ENCODE measurements at regions not wholly inside any gene's neighbourhood (a gene's known extent, or its start where the extent isn't known, plus 50 kb on each side); places are given as distances from the start of the nearest gene placed in this dataset.

GRCh38 chr4:137635601-137636000, 103.3 kb upstream of the PCDH18 start:
- TF ChIP-seq POLR2AphosphoS5 (IDR thresholded peaks at IDR 0.05; ENCODE audit: low read depth, low read length): no peak
- no peak for TF ChIP-seq TCF7L2 (IDR thresholded peaks at IDR 0.05; ENCODE audit: low read depth, low read length)
- no peak for TF ChIP-seq CTCF (IDR thresholded peaks at IDR 0.05)
- Histone ChIP-seq H3K27me3 (ENCODE audit: control insufficient read depth, insufficient read depth, low read length) (no peaks in the 10 kb centered on the region), H3K4me1 (ENCODE audit: control insufficient read depth, insufficient read depth, low read length) (no peaks in the 10 kb centered on the region), H3K4me3 (ENCODE audit: low read depth in 2 of 2, low read length in 2 of 2) (no peak overlapping the region), H3K36me3 (ENCODE audit: control insufficient read depth, insufficient read depth, low read length) (no peaks in the 10 kb centered on the region), H3K9me3 (ENCODE audit: control insufficient read depth, insufficient read depth, low read depth, low read length) (no peaks in the 10 kb centered on the region), H3K27ac (ENCODE audit: low read length) (no peak overlapping the region)
- no peak for ATAC-seq
- ChIA-PET POLR2A (no interaction called here), CTCF (no interaction called here)
- intact Hi-C loops (cut with micrococcal nuclease; ENCODE audit: unreplicated experiment) (no loop called here), in situ Hi-C loops (cut with HindIII; ENCODE audit: low pct_unique_long_range_greater_than_20kb, low sequenced_read_pairs) (no loop called here)
- BruUV-seq (replicated peaks): no TSS peak
- no peak for DNase-seq (ENCODE audit: low read depth, low spot score)

GRCh38 chr4:137635108-137635507, 102.8 kb upstream of the PCDH18 start:
- no peak for TF ChIP-seq CTCF (IDR thresholded peaks at IDR 0.05)
- no peak for TF ChIP-seq REST (IDR thresholded peaks at IDR 0.05; ENCODE audit: insufficient read depth in 1 of 2, low read depth in 2 of 2, low read length in 1 of 2)
- no peak for TF ChIP-seq POLR2AphosphoS5 (IDR thresholded peaks at IDR 0.05; ENCODE audit: low read depth, low read length)
- H3K4me1 ChIP-seq (ENCODE audit: control insufficient read depth, insufficient read depth, low read length): no peaks in the 10 kb centered on the region
- no peaks in the 10 kb centered on the region for H3K9me3 ChIP-seq (ENCODE audit: control insufficient read depth, insufficient read depth, low read depth, low read length)
- in situ Hi-C loops (cut with HindIII; ENCODE audit: low pct_unique_long_range_greater_than_20kb, low sequenced_read_pairs): no loop called here
- no peak for ATAC-seq
- ChIA-PET POLR2A (no interaction called here), CTCF (no interaction called here)
- intact Hi-C loops (cut with micrococcal nuclease; ENCODE audit: unreplicated experiment): no loop called here
- DNase-seq (ENCODE audit: low read depth, low spot score): no peak
- H3K4me3 ChIP-seq (ENCODE audit: low read depth in 2 of 2, low read length in 2 of 2): no peak overlapping the region
- H3K36me3 ChIP-seq (ENCODE audit: control insufficient read depth, insufficient read depth, low read length): no peaks in the 10 kb centered on the region
- H3K27me3 ChIP-seq (ENCODE audit: control insufficient read depth, insufficient read depth, low read length): no peaks in the 10 kb centered on the region
- no peak overlapping the region for H3K27ac ChIP-seq (ENCODE audit: low read length)
- no TSS peak for BruUV-seq (replicated peaks)

- no peak for DNase-seq (ENCODE audit: low read depth, low spot score)
- H3K4me1 ChIP-seq (ENCODE audit: control insufficient read depth, insufficient read depth, low read length): no peaks in the 10 kb centered on the region; the same call in 1 of the 2 replicates
- H3K27me3 ChIP-seq (ENCODE audit: control insufficient read depth, insufficient read depth, low read length): no peaks in the 10 kb centered on the region
- intact Hi-C loops (cut with micrococcal nuclease; ENCODE audit: unreplicated experiment): no loop called here
- ChIA-PET CTCF (no interaction called here), POLR2A (no interaction called here)
- in situ Hi-C loops (cut with HindIII; ENCODE audit: low pct_unique_long_range_greater_than_20kb, low sequenced_read_pairs): no loop called here
- no peaks in the 10 kb centered on the region for H3K36me3 ChIP-seq (ENCODE audit: control insufficient read depth, insufficient read depth, low read length)
- no peak for ATAC-seq
- BruUV-seq (replicated peaks): no TSS peak
- no peak overlapping the region for H3K4me3 ChIP-seq (ENCODE audit: low read depth in 2 of 2, low read length in 2 of 2)
- no peak overlapping the region for H3K27ac ChIP-seq (ENCODE audit: low read length)
- no peaks in the 10 kb centered on the region for H3K9me3 ChIP-seq (ENCODE audit: control insufficient read depth, insufficient read depth, low read depth, low read length)
- TF ChIP-seq CTCF (IDR thresholded peaks at IDR 0.05) (no peak), TCF7L2 (IDR thresholded peaks at IDR 0.05; ENCODE audit: low read depth, low read length) (no peak), POLR2AphosphoS5 (IDR thresholded peaks at IDR 0.05; ENCODE audit: low read depth, low read length) (no peak), SIN3A (IDR thresholded peaks at IDR 0.05; ENCODE audit: borderline replicate concordance, insufficient read depth, low read depth, low read length) (no peak), REST (IDR thresholded peaks at IDR 0.05; ENCODE audit: insufficient read depth in 1 of 2, low read depth in 2 of 2, low read length in 1 of 2) (no peak)
Measured at GRCh38 chr4:137632842-137633241, 100.5 kb upstream of the PCDH18 start.

All from Panc1 (cell line).